K562 (cell line): ENCODE measurements at regions not wholly inside any gene's neighbourhood (a gene's known extent, or its start where the extent isn't known, plus 50 kb on each side); places are given as distances from the start of the nearest gene placed in this dataset.

Experiments used
- BCOR ChIP-seq: fragments of 450-650 bp; IDR thresholded peaks from 2 replicates; pipeline ENCODE4 v1.6.1; 2016
- BRD4 ChIP-seq: fragments of 200-600 bp; sonication (generic); IDR thresholded peaks from 2 replicates; pipeline ENCODE4 v1.6.1; 2017; ENCODE audit warnings: inconsistent platforms
- C11orf30 ChIP-seq: fragments of 450-650 bp; IDR thresholded peaks from 2 replicates; pipeline ENCODE4 v1.6.1; 2016; ENCODE audit warnings: low read depth, mild to moderate bottlenecking
- CBX3 ChIP-seq, 2 experiments: IDR thresholded peaks; 1 replicate in 1 of 2; 2 replicates in 1 of 2; pipeline ENCODE4 v1.6.1; 2012; ENCODE audit warnings: inconsistent platforms in 2 of 2, low read length in 2 of 2, borderline replicate concordance in 1 of 2, control low read depth in 1 of 2
- CXXC5 ChIP-seq: fragments of 250-450 bp; sonication (Bioruptor Pico); IDR thresholded peaks from 2 replicates; pipeline ENCODE4 v1.8.0; 2022; ENCODE audit warnings: inconsistent platforms, mild to moderate bottlenecking, moderate library complexity
- HIVEP1 ChIP-seq: fragments of 250-450 bp; sonication (Bioruptor Pico); IDR thresholded peaks from 2 replicates; pipeline ENCODE4 v1.4.0; 2020; ENCODE audit warnings: mild to moderate bottlenecking
- MAFK ChIP-seq: IDR thresholded peaks from 2 replicates; pipeline ENCODE4 v1.6.1; 2011; ENCODE audit warnings: low read length, improper control_type of control experiment
- PML ChIP-seq: IDR thresholded peaks from 2 replicates; pipeline ENCODE4 v1.6.1; 2012; ENCODE audit warnings: low read length, inconsistent platforms
- RFX5 ChIP-seq: IDR thresholded peaks from 2 replicates; pipeline ENCODE4 v1.6.1; 2011; ENCODE audit warnings: low read depth, mild to moderate bottlenecking, improper control_type of control experiment, low read length
- SIX5 ChIP-seq, 2 experiments: IDR thresholded peaks; 2 replicates each; pipeline ENCODE4 v1.6.1; 2011; ENCODE audit warnings: low read length in 2 of 2, borderline replicate concordance in 1 of 2, low read depth in 1 of 2, mild to moderate bottlenecking in 1 of 2, moderate library complexity in 1 of 2; ENCODE audit not compliant: insufficient read depth in 1 of 2
- ZC3H8 ChIP-seq: fragments of 450-650 bp; IDR thresholded peaks from 2 replicates; pipeline ENCODE4 v1.6.1; 2017
- ZNF76 ChIP-seq: fragments of 250-450 bp; sonication (Bioruptor Pico); IDR thresholded peaks from 2 replicates; pipeline ENCODE4 v1.4.0; 2020; ENCODE audit warnings: mild to moderate bottlenecking, moderate library complexity, borderline replicate concordance
- TF ChIP-seq, protein P1 (sequence below): fragments of 250-450 bp; sonication (Bioruptor Pico); IDR thresholded peaks from 2 replicates; pipeline ENCODE4 v1.4.0; 2020; ENCODE audit warnings: mild to moderate bottlenecking
- TF ChIP-seq, protein P2 (sequence below): fragments of 450-650 bp; IDR thresholded peaks from 2 replicates; pipeline ENCODE4 v1.6.1; 2016; ENCODE audit warnings: mild to moderate bottlenecking, moderate library complexity
- TF ChIP-seq, protein P3 (sequence below): sonication (generic); formaldehyde crosslinking; IDR thresholded peaks from 2 replicates; pipeline ENCODE4 v1.8.0; 2022; ENCODE audit warnings: mild to moderate bottlenecking, missing genetic modification reagents, borderline replicate concordance

DNA sequence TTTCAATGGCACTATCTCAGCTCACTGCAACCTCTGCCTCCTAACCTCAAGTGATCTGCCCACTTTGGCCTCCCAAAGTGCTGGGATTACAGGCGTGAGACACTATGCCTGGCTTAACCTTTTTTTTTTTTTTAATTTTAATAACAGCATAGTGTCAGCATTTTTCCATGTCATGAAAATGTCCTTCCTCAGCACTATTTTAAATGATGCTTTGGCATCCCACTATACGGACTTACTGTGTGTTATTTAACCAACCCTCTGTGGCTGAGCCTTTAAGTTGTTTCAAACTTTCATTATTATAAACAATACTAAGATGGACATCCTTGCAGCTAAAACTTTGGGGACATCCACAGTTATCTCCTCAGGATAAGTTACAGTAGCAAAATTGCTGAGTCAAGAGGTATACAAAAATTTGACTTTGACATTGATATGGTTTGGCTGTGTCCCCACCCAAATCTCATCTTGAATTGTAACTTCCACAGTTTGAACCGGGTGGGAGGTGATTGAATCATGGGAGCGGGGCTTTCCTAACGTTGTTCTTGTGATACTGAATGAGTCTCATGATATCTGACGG is 123.8 kb upstream of the JARID2 start (continued):
- TF ChIP-seq, protein P1, sequence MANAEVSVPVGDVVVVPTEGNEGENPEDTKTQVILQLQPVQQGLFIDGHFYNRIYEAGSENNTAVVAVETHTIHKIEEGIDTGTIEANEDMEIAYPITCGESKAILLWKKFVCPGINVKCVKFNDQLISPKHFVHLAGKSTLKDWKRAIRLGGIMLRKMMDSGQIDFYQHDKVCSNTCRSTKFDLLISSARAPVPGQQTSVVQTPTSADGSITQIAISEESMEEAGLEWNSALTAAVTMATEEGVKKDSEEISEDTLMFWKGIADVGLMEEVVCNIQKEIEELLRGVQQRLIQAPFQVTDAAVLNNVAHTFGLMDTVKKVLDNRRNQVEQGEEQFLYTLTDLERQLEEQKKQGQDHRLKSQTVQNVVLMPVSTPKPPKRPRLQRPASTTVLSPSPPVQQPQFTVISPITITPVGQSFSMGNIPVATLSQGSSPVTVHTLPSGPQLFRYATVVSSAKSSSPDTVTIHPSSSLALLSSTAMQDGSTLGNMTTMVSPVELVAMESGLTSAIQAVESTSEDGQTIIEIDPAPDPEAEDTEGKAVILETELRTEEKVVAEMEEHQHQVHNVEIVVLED (CRISPR knock-in tag): no peak
- TF ChIP-seq C11orf30 (peak; percentile 90), SIX5 (IDR thresholded peaks at IDR 0.05; ENCODE audit: borderline replicate concordance in 1 of 2, insufficient read depth in 1 of 2, low read depth in 1 of 2, low read length in 2 of 2) (no peak), HIVEP1 (no peak), CXXC5 (no peak), RFX5 (no peak), ZNF76 (CRISPR knock-in tag) (no peak), PML (no peak), MAFK (peak; percentile 48), BCOR (no peak), ZC3H8 (no peak), CBX3 (IDR thresholded peaks at IDR 0.05; ENCODE audit: borderline replicate concordance in 1 of 2, low read length in 2 of 2) (no peak), BRD4 (no peak)
- TF ChIP-seq, protein P2, sequence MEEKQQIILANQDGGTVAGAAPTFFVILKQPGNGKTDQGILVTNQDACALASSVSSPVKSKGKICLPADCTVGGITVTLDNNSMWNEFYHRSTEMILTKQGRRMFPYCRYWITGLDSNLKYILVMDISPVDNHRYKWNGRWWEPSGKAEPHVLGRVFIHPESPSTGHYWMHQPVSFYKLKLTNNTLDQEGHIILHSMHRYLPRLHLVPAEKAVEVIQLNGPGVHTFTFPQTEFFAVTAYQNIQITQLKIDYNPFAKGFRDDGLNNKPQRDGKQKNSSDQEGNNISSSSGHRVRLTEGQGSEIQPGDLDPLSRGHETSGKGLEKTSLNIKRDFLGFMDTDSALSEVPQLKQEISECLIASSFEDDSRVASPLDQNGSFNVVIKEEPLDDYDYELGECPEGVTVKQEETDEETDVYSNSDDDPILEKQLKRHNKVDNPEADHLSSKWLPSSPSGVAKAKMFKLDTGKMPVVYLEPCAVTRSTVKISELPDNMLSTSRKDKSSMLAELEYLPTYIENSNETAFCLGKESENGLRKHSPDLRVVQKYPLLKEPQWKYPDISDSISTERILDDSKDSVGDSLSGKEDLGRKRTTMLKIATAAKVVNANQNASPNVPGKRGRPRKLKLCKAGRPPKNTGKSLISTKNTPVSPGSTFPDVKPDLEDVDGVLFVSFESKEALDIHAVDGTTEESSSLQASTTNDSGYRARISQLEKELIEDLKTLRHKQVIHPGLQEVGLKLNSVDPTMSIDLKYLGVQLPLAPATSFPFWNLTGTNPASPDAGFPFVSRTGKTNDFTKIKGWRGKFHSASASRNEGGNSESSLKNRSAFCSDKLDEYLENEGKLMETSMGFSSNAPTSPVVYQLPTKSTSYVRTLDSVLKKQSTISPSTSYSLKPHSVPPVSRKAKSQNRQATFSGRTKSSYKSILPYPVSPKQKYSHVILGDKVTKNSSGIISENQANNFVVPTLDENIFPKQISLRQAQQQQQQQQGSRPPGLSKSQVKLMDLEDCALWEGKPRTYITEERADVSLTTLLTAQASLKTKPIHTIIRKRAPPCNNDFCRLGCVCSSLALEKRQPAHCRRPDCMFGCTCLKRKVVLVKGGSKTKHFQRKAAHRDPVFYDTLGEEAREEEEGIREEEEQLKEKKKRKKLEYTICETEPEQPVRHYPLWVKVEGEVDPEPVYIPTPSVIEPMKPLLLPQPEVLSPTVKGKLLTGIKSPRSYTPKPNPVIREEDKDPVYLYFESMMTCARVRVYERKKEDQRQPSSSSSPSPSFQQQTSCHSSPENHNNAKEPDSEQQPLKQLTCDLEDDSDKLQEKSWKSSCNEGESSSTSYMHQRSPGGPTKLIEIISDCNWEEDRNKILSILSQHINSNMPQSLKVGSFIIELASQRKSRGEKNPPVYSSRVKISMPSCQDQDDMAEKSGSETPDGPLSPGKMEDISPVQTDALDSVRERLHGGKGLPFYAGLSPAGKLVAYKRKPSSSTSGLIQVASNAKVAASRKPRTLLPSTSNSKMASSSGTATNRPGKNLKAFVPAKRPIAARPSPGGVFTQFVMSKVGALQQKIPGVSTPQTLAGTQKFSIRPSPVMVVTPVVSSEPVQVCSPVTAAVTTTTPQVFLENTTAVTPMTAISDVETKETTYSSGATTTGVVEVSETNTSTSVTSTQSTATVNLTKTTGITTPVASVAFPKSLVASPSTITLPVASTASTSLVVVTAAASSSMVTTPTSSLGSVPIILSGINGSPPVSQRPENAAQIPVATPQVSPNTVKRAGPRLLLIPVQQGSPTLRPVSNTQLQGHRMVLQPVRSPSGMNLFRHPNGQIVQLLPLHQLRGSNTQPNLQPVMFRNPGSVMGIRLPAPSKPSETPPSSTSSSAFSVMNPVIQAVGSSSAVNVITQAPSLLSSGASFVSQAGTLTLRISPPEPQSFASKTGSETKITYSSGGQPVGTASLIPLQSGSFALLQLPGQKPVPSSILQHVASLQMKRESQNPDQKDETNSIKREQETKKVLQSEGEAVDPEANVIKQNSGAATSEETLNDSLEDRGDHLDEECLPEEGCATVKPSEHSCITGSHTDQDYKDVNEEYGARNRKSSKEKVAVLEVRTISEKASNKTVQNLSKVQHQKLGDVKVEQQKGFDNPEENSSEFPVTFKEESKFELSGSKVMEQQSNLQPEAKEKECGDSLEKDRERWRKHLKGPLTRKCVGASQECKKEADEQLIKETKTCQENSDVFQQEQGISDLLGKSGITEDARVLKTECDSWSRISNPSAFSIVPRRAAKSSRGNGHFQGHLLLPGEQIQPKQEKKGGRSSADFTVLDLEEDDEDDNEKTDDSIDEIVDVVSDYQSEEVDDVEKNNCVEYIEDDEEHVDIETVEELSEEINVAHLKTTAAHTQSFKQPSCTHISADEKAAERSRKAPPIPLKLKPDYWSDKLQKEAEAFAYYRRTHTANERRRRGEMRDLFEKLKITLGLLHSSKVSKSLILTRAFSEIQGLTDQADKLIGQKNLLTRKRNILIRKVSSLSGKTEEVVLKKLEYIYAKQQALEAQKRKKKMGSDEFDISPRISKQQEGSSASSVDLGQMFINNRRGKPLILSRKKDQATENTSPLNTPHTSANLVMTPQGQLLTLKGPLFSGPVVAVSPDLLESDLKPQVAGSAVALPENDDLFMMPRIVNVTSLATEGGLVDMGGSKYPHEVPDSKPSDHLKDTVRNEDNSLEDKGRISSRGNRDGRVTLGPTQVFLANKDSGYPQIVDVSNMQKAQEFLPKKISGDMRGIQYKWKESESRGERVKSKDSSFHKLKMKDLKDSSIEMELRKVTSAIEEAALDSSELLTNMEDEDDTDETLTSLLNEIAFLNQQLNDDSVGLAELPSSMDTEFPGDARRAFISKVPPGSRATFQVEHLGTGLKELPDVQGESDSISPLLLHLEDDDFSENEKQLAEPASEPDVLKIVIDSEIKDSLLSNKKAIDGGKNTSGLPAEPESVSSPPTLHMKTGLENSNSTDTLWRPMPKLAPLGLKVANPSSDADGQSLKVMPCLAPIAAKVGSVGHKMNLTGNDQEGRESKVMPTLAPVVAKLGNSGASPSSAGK: no peak
- TF ChIP-seq, protein P3, sequence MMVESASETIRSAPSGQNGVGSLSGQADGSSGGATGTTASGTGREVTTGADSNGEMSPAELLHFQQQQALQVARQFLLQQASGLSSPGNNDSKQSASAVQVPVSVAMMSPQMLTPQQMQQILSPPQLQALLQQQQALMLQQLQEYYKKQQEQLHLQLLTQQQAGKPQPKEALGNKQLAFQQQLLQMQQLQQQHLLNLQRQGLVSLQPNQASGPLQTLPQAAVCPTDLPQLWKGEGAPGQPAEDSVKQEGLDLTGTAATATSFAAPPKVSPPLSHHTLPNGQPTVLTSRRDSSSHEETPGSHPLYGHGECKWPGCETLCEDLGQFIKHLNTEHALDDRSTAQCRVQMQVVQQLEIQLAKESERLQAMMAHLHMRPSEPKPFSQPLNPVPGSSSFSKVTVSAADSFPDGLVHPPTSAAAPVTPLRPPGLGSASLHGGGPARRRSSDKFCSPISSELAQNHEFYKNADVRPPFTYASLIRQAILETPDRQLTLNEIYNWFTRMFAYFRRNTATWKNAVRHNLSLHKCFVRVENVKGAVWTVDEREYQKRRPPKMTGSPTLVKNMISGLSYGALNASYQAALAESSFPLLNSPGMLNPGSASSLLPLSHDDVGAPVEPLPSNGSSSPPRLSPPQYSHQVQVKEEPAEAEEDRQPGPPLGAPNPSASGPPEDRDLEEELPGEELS (CRISPR knock-in tag): no peak
